SKM-1 (cell line): ENCODE measurements at regions not wholly inside any gene's neighbourhood (a gene's known extent, or its start where the extent isn't known, plus 50 kb on each side); places are given as distances from the start of the nearest gene placed in this dataset.
"Not testable (repeated sequence)": the region's sequence is repeated elsewhere in the genome, so short reads cannot be mapped to it uniquely, and the experiment has no call there.

Source experiments
- DNase-seq: peaks from one replicate; lab custom pipeline; 2025; ENCODE audit not compliant: unreplicated experiment; lab: John Stamatoyannopoulos, UW

GRCh38 chrX:123060986-123061385 lies 123.1 kb upstream of the GRIA3 start:
- DNase-seq: no peak

- no peak for DNase-seq
Measured at GRCh38 chrX:123064053-123064452, 120.0 kb upstream of the GRIA3 start.

- no peak for DNase-seq
Measured at GRCh38 chrX:123072686-123073385, 111.2 kb upstream of the GRIA3 start.

- no peak for DNase-seq
Measured at GRCh38 chrX:123075947-123076561, 108.0 kb upstream of the GRIA3 start.

GRCh38 chrX:123077631-123078030 lies 106.4 kb upstream of the GRIA3 start:
- DNase-seq: no peak

- DNase-seq: no peak
Measured at GRCh38 chrX:123080065-123080464, 104.0 kb upstream of the GRIA3 start.

GRCh38 chrX:123081776-123082175 lies 102.3 kb upstream of the GRIA3 start:
- DNase-seq: no peak

- no peak for DNase-seq
Measured at GRCh38 chrX:123083924-123084323, 100.2 kb upstream of the GRIA3 start.

GRCh38 chrX:123084797-123085196 lies 99.3 kb upstream of the GRIA3 start:
- no peak for DNase-seq

GRCh38 chrX:123085311-123085940 lies 98.7 kb upstream of the GRIA3 start:
- DNase-seq: no peak

GRCh38 chrX:123086768-123087167 lies 97.3 kb upstream of the GRIA3 start:
- DNase-seq: no peak

- peak; percentile 26 for DNase-seq
Measured at GRCh38 chrX:123087326-123087725, 96.8 kb upstream of the GRIA3 start.

GRCh38 chrX:123088331-123088730 lies 95.7 kb upstream of the GRIA3 start:
- DNase-seq: no peak

- no peak for DNase-seq
Measured at GRCh38 chrX:123088930-123089329, 95.1 kb upstream of the GRIA3 start.

- no peak for DNase-seq
Measured at GRCh38 chrX:123093792-123094191, 90.3 kb upstream of the GRIA3 start.

- DNase-seq: no peak
Measured at GRCh38 chrX:123108513-123109427, 75.3 kb upstream of the GRIA3 start.

GRCh38 chrX:123121241-123121640 lies 62.8 kb upstream of the GRIA3 start:
- DNase-seq: no peak

- not testable (repeated sequence) for DNase-seq
Measured at GRCh38 chrX:123129805-123130204, 54.3 kb upstream of the GRIA3 start.
